Osteoblast (primary cell): ENCODE measurements at regions not wholly inside any gene's neighbourhood (a gene's known extent, or its start where the extent isn't known, plus 50 kb on each side); places are given as distances from the start of the nearest gene placed in this dataset.

ENCODE experiments used
- DNase-seq: peaks from one replicate; pipeline ENCODE4 v3.0.0; 2011; ENCODE audit warnings: low spot score, mixed read lengths; ENCODE audit not compliant: insufficient read length; ENCODE audit errors: missing footprints
- H2AFZ ChIP-seq: 2 replicates; pipeline ENCODE4 v1.6.0; 2011; ENCODE audit warnings: mild to moderate bottlenecking, low read length
- H3K27ac ChIP-seq: 2 replicates; pipeline ENCODE4 v1.5.1; 2011; ENCODE audit warnings: mild to moderate bottlenecking, low read depth, low read length, moderate library complexity
- H3K27me3 ChIP-seq: 2 replicates; pipeline ENCODE4 v1.6.0; 2012; ENCODE audit warnings: mild to moderate bottlenecking, control low read depth, inconsistent platforms, low read length, moderate library complexity; ENCODE audit not compliant: insufficient read depth
- H3K36me3 ChIP-seq: 2 replicates; pipeline ENCODE4 v1.5.1; 2011; ENCODE audit warnings: mild to moderate bottlenecking, low read length, control low read depth, moderate library complexity; ENCODE audit not compliant: insufficient read depth
- H3K4me1 ChIP-seq: 2 replicates; pipeline ENCODE4 v1.5.1; 2011; ENCODE audit warnings: mild to moderate bottlenecking, low read length, control low read depth, moderate library complexity; ENCODE audit not compliant: insufficient read depth
- H3K4me2 ChIP-seq: 2 replicates; pipeline ENCODE4 v1.6.0; 2011; ENCODE audit warnings: mild to moderate bottlenecking, low read length; ENCODE audit not compliant: insufficient read depth
- H3K4me3 ChIP-seq: fragments of 200-600 bp; sonication (generic); 3 replicates; pipeline ENCODE4 v1.5.1; 2012; ENCODE audit warnings: mild to moderate bottlenecking, low read length, inconsistent platforms; ENCODE audit not compliant: insufficient read depth
- H3K79me2 ChIP-seq: 2 replicates; pipeline ENCODE4 v1.6.0; 2012; ENCODE audit warnings: mild to moderate bottlenecking, low read length, control low read depth, inconsistent platforms; ENCODE audit not compliant: insufficient read depth
- H3K9me3 ChIP-seq: 2 replicates; pipeline ENCODE4 v1.5.1; 2011; ENCODE audit warnings: low read depth, low read length, control low read depth
- H4K20me1 ChIP-seq: 2 replicates; pipeline ENCODE4 v1.6.0; 2012; ENCODE audit warnings: mild to moderate bottlenecking, low read length, control low read depth; ENCODE audit not compliant: insufficient read depth
- CTCF ChIP-seq: IDR thresholded peaks from 2 replicates; pipeline ENCODE4 v1.5.1; 2011; ENCODE audit warnings: mild to moderate bottlenecking, low read depth, low read length, moderate library complexity; ENCODE audit errors: extremely low read depth

GRCh38 chr2:16587601-16588000 lies 78.0 kb downstream of the CYRIA start:
- DNase-seq, result no peak
- H4K20me1 ChIP-seq, result no peaks in the 10 kb centered on the region
- no peaks in the 10 kb centered on the region for H3K79me2 ChIP-seq
- H3K27me3 ChIP-seq, result no peaks in the 10 kb centered on the region
- H3K4me3 ChIP-seq, result no peak overlapping the region
- no peak overlapping the region for H3K4me2 ChIP-seq
- no peaks in the 10 kb centered on the region for H3K9me3 ChIP-seq
- H3K36me3 ChIP-seq, result no peaks in the 10 kb centered on the region
- TF ChIP-seq CTCF, result no peak
- H3K4me1 ChIP-seq, result no peaks in the 10 kb centered on the region
- H2AFZ ChIP-seq, result no peak overlapping the region
- no peak overlapping the region for H3K27ac ChIP-seq

GRCh38 chr2:16584824-16585540 lies 80.7 kb downstream of the CYRIA start:
- Histone ChIP-seq H3K27ac (no peak overlapping the region), H3K36me3 (no peaks in the 10 kb centered on the region), H2AFZ (no peak overlapping the region), H3K9me3 (no peaks in the 10 kb centered on the region), H3K4me3 (no peak overlapping the region), H3K4me1 (no peaks in the 10 kb centered on the region), H4K20me1 (no peaks in the 10 kb centered on the region), H3K79me2 (no peaks in the 10 kb centered on the region), H3K4me2 (no peak overlapping the region), H3K27me3 (no peaks in the 10 kb centered on the region)
- no peak for TF ChIP-seq CTCF
- no peak for DNase-seq

GRCh38 chr2:16584084-16584483 lies 81.5 kb downstream of the CYRIA start:
- no peaks in the 10 kb centered on the region for H3K9me3 ChIP-seq
- H2AFZ ChIP-seq, result no peak overlapping the region

GRCh38 chr2:16581241-16581640 lies 84.4 kb downstream of the CYRIA start:
- no peaks in the 10 kb centered on the region for H4K20me1 ChIP-seq
- no peak overlapping the region for H2AFZ ChIP-seq
- H3K79me2 ChIP-seq, result no peaks in the 10 kb centered on the region
- no peaks in the 10 kb centered on the region for H3K9me3 ChIP-seq
- H3K27me3 ChIP-seq, result no peaks in the 10 kb centered on the region
- no peak for TF ChIP-seq CTCF
- no peaks in the 10 kb centered on the region for H3K4me1 ChIP-seq
- no peaks in the 10 kb centered on the region for H3K36me3 ChIP-seq
- DNase-seq, result no peak
- H3K4me3 ChIP-seq, result no peak overlapping the region
- H3K4me2 ChIP-seq, result no peak overlapping the region
- no peak overlapping the region for H3K27ac ChIP-seq

More at GRCh38 chr2:16584084-16584483, 81.5 kb downstream of the CYRIA start:
- Histone ChIP-seq H3K79me2 (no peaks in the 10 kb centered on the region), H3K4me2 (no peak overlapping the region), H3K4me1 (no peaks in the 10 kb centered on the region), H3K27ac (no peak overlapping the region), H3K27me3 (no peaks in the 10 kb centered on the region), H3K4me3 (no peak overlapping the region), H3K36me3 (no peaks in the 10 kb centered on the region), H4K20me1 (no peaks in the 10 kb centered on the region)
- DNase-seq, result no peak
- no peak for TF ChIP-seq CTCF
